ENCODE measurements at regions not wholly inside any gene's neighbourhood (a gene's known extent, or its start where the extent isn't known, plus 50 kb on each side); places are given as distances from the start of the nearest gene placed in this dataset.

GRCh38 chr15:96413657-96414056 is 83.2 kb downstream of the NR2F2 start:
- H3K4me1 ChIP-seq (ENCODE audit: control insufficient read depth, insufficient read depth, low read length): peaks cover 3% of the 10 kb centered on the region; the same call in 1 of the 2 replicates
- no peaks in the 10 kb centered on the region for H3K36me3 ChIP-seq (ENCODE audit: control insufficient read depth, insufficient read depth, low read length)
- no peak overlapping the region for H3K4ac ChIP-seq (ENCODE audit: low read depth, low read length)
- TF ChIP-seq MAZ (IDR thresholded peaks at IDR 0.05; ENCODE audit: borderline replicate concordance, low read depth, low read length): no peak
- no peak for TF ChIP-seq BHLHE40 (IDR thresholded peaks at IDR 0.05; ENCODE audit: low read depth, low read length)
- TF ChIP-seq CEBPB (IDR thresholded peaks at IDR 0.05; ENCODE audit: low read depth, low read length): no peak
- TF ChIP-seq CHD1 (IDR thresholded peaks at IDR 0.05; ENCODE audit: low read depth, low read length): no peak
- TF ChIP-seq ELK1 (IDR thresholded peaks at IDR 0.05; ENCODE audit: borderline replicate concordance, low read depth, low read length): no peak
- no peak for TF ChIP-seq POLR2A (IDR thresholded peaks at IDR 0.05; ENCODE audit: low read depth, low read length)
- TF ChIP-seq NFE2L2 (IDR thresholded peaks at IDR 0.05; ENCODE audit: low read depth, low read length): no peak
- TF ChIP-seq MAFK (IDR thresholded peaks at IDR 0.05; ENCODE audit: low read depth, low read length): no peak
- TF ChIP-seq SMC3 (IDR thresholded peaks at IDR 0.05; ENCODE audit: low read depth, low read length): no peak
- TF ChIP-seq RFX5 (IDR thresholded peaks at IDR 0.05; ENCODE audit: low read depth, low read length): no peak
- no peak for TF ChIP-seq RCOR1 (IDR thresholded peaks at IDR 0.05; ENCODE audit: insufficient replicate concordance, low read length)
- TF ChIP-seq MXI1 (IDR thresholded peaks at IDR 0.05; ENCODE audit: borderline replicate concordance, low read depth, low read length): no peak
- TF ChIP-seq FOS (IDR thresholded peaks at IDR 0.05; ENCODE audit: low read depth, low read length): no peak
- no peak for TF ChIP-seq RAD21 (IDR thresholded peaks at IDR 0.05; ENCODE audit: low read length)
- TF ChIP-seq CTCF (conservative IDR thresholded peaks at IDR 0.05; ENCODE audit: low read depth, low read length): no peak
- TF ChIP-seq USF2 (IDR thresholded peaks at IDR 0.05; ENCODE audit: low read depth, low read length): no peak
- no peak for DNase-seq
- H2AK9ac ChIP-seq (replicated peaks; ENCODE audit: low read depth, low read length, poor library complexity): no peak overlapping the region
- POLR2A ChIA-PET (ENCODE audit: unreplicated experiment): no interaction called here
- H2BK120ac ChIP-seq (ENCODE audit: low read depth, low read length): no peak overlapping the region
- intact Hi-C loops (cut with micrococcal nuclease): no loop called here
- H3K14ac ChIP-seq (replicated peaks; ENCODE audit: low read depth, low read length): no peak overlapping the region
- CTCF ChIA-PET: no interaction called here
- no peak overlapping the region for H4K91ac ChIP-seq (ENCODE audit: insufficient read depth, low read depth, low read length)
- H3K9me3 ChIP-seq (ENCODE audit: control insufficient read depth, insufficient read depth, low read length): peaks cover 17% of the 10 kb centered on the region
- H4K20me1 ChIP-seq (ENCODE audit: insufficient read depth, low read length): no peaks in the 10 kb centered on the region
- no peak overlapping the region for H3K4me3 ChIP-seq (ENCODE audit: insufficient read depth, low read depth, low read length)
- H3K56ac ChIP-seq (ENCODE audit: extremely low read depth, insufficient read depth, low read length): no peak overlapping the region
- H2BK5ac ChIP-seq (ENCODE audit: low read depth, low read length, poor library complexity, severe bottlenecking): no peak overlapping the region
- H3K27ac ChIP-seq (ENCODE audit: insufficient read depth, low read length): no peak overlapping the region
- WGBS, 2 experiments (ENCODE audit: extremely low coverage in 2 of 2, insufficient read length in 1 of 2): no CpG with 5 or more reads among the region's 9 CpGs
- H4K8ac ChIP-seq (ENCODE audit: low read depth in 2 of 2, low read length in 2 of 2): no peak overlapping the region
- no peak overlapping the region for H2AK5ac ChIP-seq (ENCODE audit: low read depth, low read length)
- H3K9me1 ChIP-seq (ENCODE audit: insufficient read depth, low read length): no peaks in the 10 kb centered on the region
- no peak for ATAC-seq (ENCODE audit: low read depth)
- peaks cover 92% of the 10 kb centered on the region for H3K27me3 ChIP-seq (ENCODE audit: control insufficient read depth, insufficient read depth, low read length)
- no peak overlapping the region for H2AFZ ChIP-seq (replicated peaks; ENCODE audit: low read length, poor library complexity)
- H3K9ac ChIP-seq (ENCODE audit: low read depth, low read length): no peak overlapping the region
- no TSS peak for BruUV-seq (replicated peaks)
- H3K4me2 ChIP-seq (ENCODE audit: low read depth, low read length): no peak overlapping the region
- no peak overlapping the region for H4K5ac ChIP-seq (ENCODE audit: low read depth, low read length)
- H3K23ac ChIP-seq (ENCODE audit: low read depth, low read length): no peak overlapping the region
- in situ Hi-C loops (cut with MboI; ENCODE audit: low sequenced_read_pairs): no loop called here
- H2BK20ac ChIP-seq (ENCODE audit: low read depth, low read length): no peak overlapping the region
- dilution Hi-C loops (cut with HindIII; ENCODE audit: low sequenced_read_pairs, unreplicated experiment): no loop called here
- H2BK15ac ChIP-seq (ENCODE audit: low read depth, low read length): no peak overlapping the region
- no peak overlapping the region for H3K18ac ChIP-seq (ENCODE audit: low read depth, low read length)
- H3K79me1 ChIP-seq (ENCODE audit: low read depth in 1 of 2, low read length in 2 of 2): no peaks in the 10 kb centered on the region

All from IMR-90 (cell line).